ENCODE measurements at regions not wholly inside any gene's neighbourhood (a gene's known extent, or its start where the extent isn't known, plus 50 kb on each side); places are given as distances from the start of the nearest gene placed in this dataset.
"Not testable (repeated sequence)": the region's sequence is repeated elsewhere in the genome, so short reads cannot be mapped to it uniquely, and the experiment has no call there.

DNA sequence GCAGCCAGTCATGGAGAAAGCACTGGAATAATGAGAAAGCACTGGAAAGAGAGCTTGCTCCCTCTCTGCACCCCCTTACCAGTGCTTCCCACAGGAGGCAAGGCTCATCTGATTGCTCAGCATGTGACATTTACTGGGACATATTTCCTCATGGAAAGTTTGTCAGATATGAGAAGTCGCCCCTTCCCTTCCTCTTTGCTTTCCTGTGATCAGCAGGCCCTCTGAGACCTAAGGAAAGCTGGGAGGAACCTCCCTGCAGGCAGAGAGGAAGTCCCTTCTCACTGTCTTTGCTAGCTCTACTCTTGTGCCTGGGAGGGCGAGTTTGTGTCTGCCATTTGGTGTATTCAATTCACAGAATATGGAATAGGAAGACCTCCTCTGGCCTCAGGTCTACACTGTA lies 283.8 kb downstream of the ALDH8A1 start:
- TF ChIP-seq, protein P1, sequence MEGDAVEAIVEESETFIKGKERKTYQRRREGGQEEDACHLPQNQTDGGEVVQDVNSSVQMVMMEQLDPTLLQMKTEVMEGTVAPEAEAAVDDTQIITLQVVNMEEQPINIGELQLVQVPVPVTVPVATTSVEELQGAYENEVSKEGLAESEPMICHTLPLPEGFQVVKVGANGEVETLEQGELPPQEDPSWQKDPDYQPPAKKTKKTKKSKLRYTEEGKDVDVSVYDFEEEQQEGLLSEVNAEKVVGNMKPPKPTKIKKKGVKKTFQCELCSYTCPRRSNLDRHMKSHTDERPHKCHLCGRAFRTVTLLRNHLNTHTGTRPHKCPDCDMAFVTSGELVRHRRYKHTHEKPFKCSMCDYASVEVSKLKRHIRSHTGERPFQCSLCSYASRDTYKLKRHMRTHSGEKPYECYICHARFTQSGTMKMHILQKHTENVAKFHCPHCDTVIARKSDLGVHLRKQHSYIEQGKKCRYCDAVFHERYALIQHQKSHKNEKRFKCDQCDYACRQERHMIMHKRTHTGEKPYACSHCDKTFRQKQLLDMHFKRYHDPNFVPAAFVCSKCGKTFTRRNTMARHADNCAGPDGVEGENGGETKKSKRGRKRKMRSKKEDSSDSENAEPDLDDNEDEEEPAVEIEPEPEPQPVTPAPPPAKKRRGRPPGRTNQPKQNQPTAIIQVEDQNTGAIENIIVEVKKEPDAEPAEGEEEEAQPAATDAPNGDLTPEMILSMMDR (IDR thresholded peaks at IDR 0.05) = no peak
- H3K9me3 ChIP-seq = no peaks in the 10 kb centered on the region
- no peaks in the 10 kb centered on the region for H3K27me3 ChIP-seq
- DNase-seq (ENCODE audit: low spot score) = no peak
- no peaks in the 10 kb centered on the region for H3K4me1 ChIP-seq
- no peaks in the 10 kb centered on the region for H3K36me3 ChIP-seq
- H3K27ac ChIP-seq = no peak overlapping the region
- H3K4me3 ChIP-seq = no peak overlapping the region

DNA sequence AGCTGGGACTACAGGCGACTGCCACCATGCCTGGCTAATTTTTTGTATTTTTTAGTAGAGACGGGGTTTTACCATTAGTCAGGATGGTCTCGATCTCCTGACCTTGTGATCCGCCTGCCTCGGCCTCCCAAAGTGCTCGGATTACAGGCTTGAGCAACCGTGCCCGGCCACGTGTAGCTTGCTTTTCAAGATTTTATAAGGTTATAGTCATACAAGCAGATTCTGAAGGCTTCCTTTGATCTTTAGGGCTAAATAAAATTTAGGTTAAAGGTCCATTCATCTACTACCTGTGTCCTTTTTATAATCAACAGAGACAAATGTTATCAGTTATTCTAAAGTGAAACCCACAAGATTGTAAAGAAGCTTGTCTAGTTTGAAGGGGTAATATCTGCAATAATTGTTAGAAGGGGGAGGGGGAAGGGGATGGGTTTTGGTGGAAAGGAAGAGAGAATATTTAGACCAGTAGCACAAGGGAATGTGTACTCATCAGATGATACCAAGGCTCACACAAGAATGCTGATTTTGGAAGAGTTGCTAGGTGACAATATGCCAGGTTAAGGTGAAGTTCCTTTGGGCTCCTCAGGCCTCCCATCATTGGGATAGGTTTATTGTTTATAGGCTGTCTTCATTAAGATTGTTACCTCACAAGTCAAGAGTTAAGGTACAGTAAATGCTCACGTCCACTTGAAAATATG lies 284.7 kb downstream of the ALDH8A1 start:
- TF ChIP-seq, protein P1 (IDR thresholded peaks at IDR 0.05) = no peak

DNA sequence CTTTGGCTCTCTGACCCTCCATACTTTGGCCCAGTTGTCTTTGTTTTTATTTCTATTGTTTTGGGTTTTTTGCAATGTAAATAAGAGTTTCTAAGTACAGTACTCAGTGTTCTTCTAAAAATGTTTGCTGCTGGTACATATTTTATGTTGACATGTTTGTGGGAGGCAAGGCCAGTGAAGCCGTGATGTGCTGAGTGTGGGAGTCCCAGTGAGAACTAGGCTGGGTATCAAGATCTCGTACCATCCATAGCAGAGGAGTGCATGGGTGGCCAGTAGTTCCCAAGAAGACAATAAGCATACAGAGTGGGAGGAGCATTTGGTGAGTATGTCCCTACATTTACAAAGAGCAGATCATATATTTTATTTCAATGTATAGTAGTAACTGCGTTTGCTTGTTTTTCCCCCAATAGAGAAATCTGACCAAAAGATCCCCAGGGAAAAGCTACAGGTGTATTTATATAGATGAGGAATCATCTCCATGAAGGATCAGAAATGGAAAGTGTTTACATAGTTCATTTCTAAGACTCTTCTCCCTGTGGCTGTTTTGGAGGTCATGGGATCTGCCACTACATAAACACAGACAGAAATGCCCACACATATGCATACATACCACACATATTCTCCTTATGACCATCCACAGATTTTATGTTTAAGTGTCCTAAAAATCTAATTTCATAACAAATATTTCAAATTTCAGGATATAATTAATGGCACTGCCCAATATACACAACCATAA lies 285.9 kb downstream of the ALDH8A1 start:
- Histone ChIP-seq H3K36me3 (no peaks in the 10 kb centered on the region), H3K4me3 (no peak overlapping the region), H3K27me3 (no peaks in the 10 kb centered on the region), H3K27ac (no peak overlapping the region), H3K4me1 (no peaks in the 10 kb centered on the region), H3K9me3 (no peaks in the 10 kb centered on the region)
- TF ChIP-seq, protein P1 (IDR thresholded peaks at IDR 0.05) = no peak
- DNase-seq (ENCODE audit: low spot score) = no peak

More for the DNA sequence above, 284.7 kb downstream of the ALDH8A1 start:
- Histone ChIP-seq H3K36me3 (no peaks in the 10 kb centered on the region), H3K4me1 (no peaks in the 10 kb centered on the region), H3K27me3 (no peaks in the 10 kb centered on the region), H3K9me3 (no peaks in the 10 kb centered on the region), H3K4me3 (no peak overlapping the region), H3K27ac (no peak overlapping the region)
- DNase-seq (ENCODE audit: low spot score) = no peak

DNA sequence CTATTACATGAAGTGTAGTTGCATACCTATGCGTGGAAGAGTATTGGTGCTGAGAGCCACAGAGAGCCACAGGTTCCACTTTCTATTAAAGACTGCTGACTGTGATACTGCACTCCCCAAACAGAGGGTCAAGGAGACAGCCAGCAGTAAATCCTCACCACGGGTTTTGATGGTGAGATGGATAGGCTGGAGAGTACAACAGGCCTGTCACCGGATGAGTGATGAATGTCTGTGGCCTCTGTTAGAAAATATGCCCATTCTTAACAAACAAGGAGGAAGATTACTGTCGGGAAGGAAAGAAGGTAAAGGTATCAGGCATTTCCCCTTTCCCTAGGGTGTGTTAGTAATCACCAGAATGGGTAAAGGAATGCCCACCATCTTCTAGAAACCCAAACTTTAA lies 286.5 kb downstream of the ALDH8A1 start:
- TF ChIP-seq, protein P1 (IDR thresholded peaks at IDR 0.05) = no peak
- Histone ChIP-seq H3K36me3 (no peaks in the 10 kb centered on the region), H3K27ac (no peak overlapping the region), H3K4me1 (no peaks in the 10 kb centered on the region), H3K27me3 (no peaks in the 10 kb centered on the region), H3K9me3 (no peaks in the 10 kb centered on the region), H3K4me3 (no peak overlapping the region)
- no peak for DNase-seq (ENCODE audit: low spot score)

DNA sequence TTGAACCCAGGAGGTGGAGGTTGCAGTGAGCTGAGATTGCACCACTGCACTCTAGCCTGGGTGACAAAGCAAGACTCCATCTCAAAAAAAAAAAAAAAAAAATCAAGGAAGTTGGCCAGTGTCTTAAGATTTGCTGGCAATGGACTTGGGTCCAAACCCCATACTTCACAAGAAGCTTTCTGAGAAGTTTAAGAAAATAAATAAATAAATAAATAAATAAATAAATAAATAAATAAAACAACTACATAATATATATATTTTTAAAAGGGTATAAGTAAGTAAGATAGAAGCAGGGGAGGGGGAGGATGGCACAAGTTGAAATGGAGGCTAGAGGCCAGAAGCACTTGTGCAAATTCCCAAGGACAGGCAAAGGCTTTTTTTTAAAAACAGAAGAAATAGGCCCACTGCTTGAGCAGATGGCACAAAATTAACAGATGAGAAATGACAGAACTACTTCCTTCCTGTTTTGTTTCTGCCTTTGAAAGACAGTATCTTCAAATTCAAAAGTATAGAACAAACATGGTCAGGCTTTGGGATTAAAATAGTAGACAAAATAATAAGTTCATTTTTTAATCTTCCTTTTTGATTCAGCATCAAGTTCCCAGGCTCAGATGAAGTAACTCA lies 287.7 kb downstream of the ALDH8A1 start:
- TF ChIP-seq, protein P1 (IDR thresholded peaks at IDR 0.05) = no peak
- no peak overlapping the region for H3K27ac ChIP-seq
- H3K4me3 ChIP-seq = no peak overlapping the region
- H3K9me3 ChIP-seq = no peaks in the 10 kb centered on the region
- DNase-seq (ENCODE audit: low spot score) = no peak
- no peaks in the 10 kb centered on the region for H3K4me1 ChIP-seq
- no peaks in the 10 kb centered on the region for H3K36me3 ChIP-seq
- no peaks in the 10 kb centered on the region for H3K27me3 ChIP-seq

DNA sequence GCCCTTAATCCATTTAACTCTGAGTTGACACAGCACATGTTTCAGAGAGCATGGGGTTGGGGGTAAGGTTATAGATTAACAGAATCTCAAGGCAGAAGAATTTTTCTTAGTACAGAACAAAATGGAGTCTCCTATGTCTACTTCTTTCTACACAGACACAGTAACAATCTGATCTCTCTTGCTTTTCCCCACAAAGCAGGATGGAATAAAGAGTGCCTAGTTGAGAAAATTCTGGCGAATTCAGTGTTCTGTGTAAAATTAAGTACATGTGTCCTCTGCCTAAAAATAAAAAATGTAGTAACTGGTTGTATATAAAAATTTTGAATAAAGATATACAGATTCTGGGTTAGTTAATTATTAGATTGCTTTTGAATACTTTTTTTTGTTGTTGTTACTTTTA lies 290.0 kb downstream of the ALDH8A1 start:
- H3K4me3 ChIP-seq; H3K27me3 ChIP-seq; H3K27ac ChIP-seq; H3K9me3 ChIP-seq; H3K36me3 ChIP-seq; DNase-seq (ENCODE audit: low spot score); H3K4me1 ChIP-seq: not testable (repeated sequence)
